ENCODE measurements at regions not wholly inside any gene's neighbourhood (a gene's known extent, or its start where the extent isn't known, plus 50 kb on each side); places are given as distances from the start of the nearest gene placed in this dataset.

DNA sequence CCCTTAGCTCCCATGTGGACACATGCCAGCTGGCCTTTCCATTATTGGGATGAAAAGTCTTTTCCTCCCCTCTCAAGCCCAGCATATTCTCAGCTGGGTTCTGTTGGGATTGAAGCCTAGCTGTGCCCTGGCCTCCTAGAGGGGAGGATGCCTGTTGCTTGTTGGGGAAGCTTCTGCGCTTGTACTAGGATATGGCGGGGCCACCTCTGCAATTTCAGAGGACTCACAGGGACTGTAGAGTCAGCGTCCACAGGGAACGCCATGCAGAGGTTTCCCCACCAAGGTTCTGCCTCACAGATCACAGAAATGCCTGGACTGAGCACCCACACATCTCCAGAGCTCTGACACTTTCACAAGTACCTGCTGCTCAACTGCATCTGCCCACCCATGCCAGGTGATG lies 288.7 kb upstream of the FOXQ1 start:
- TF ChIP-seq, protein P1, sequence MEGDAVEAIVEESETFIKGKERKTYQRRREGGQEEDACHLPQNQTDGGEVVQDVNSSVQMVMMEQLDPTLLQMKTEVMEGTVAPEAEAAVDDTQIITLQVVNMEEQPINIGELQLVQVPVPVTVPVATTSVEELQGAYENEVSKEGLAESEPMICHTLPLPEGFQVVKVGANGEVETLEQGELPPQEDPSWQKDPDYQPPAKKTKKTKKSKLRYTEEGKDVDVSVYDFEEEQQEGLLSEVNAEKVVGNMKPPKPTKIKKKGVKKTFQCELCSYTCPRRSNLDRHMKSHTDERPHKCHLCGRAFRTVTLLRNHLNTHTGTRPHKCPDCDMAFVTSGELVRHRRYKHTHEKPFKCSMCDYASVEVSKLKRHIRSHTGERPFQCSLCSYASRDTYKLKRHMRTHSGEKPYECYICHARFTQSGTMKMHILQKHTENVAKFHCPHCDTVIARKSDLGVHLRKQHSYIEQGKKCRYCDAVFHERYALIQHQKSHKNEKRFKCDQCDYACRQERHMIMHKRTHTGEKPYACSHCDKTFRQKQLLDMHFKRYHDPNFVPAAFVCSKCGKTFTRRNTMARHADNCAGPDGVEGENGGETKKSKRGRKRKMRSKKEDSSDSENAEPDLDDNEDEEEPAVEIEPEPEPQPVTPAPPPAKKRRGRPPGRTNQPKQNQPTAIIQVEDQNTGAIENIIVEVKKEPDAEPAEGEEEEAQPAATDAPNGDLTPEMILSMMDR (IDR thresholded peaks at IDR 0.05), result no peak
- no peak for TF ChIP-seq POLR2A (IDR thresholded peaks at IDR 0.05)

All from esophagus squamous epithelium (tissue), 4 donors.